GM19324 (cell line): ENCODE measurements at regions not wholly inside any gene's neighbourhood (a gene's known extent, or its start where the extent isn't known, plus 50 kb on each side); places are given as distances from the start of the nearest gene placed in this dataset.
"Not testable (repeated sequence)": the region's sequence is repeated elsewhere in the genome, so short reads cannot be mapped to it uniquely, and the experiment has no call there.

ENCODE experiments used
- ATAC-seq: cut with Tn5 transposase; IDR thresholded peaks from one replicate; pipeline ENCODE4 v1.9.1; 2021; ENCODE audit warnings: mild to moderate bottlenecking, moderate library complexity; ENCODE audit not compliant: unreplicated experiment, low FRiP score

DNA sequence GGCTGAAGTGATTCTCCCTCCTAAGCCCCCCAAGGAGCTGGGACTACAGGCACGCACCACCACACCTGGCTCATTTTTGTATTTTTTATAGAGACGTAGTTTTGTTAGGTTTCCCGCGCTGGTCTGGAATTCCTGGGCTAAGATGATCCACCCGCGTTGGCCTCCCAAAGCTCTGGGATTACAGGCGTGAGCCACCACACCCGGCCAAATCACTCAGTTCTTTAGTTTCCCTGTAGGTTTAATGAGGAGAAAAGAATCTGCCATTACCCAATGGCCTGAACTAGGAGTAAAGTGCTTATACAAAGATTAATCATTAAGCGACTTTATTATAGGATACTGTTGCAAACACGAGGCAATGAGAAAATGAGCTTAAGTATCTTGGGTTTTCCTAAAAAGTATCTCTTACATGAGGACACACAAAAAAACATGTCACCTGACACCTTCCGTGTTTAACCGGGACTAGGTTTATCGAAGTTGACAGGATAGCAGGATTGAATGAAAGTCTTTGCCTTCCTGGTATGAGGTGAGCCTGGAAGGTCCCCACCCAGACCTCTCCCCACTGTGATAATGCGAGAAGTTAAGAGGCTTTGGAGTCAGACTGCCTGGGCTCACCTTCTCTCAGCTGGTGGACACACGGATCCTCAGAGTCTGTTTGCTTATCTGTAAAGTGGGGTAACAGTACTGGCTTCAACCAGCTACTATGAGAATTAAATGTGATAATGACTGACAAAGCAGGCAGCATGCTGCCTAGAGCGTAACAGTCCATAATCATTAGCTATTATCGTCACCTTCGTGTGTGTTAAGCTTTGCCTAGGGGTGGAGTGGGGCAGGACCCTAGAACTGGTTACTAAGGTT lies 133.5 kb upstream of the KRAS start:
- no peak for ATAC-seq

DNA sequence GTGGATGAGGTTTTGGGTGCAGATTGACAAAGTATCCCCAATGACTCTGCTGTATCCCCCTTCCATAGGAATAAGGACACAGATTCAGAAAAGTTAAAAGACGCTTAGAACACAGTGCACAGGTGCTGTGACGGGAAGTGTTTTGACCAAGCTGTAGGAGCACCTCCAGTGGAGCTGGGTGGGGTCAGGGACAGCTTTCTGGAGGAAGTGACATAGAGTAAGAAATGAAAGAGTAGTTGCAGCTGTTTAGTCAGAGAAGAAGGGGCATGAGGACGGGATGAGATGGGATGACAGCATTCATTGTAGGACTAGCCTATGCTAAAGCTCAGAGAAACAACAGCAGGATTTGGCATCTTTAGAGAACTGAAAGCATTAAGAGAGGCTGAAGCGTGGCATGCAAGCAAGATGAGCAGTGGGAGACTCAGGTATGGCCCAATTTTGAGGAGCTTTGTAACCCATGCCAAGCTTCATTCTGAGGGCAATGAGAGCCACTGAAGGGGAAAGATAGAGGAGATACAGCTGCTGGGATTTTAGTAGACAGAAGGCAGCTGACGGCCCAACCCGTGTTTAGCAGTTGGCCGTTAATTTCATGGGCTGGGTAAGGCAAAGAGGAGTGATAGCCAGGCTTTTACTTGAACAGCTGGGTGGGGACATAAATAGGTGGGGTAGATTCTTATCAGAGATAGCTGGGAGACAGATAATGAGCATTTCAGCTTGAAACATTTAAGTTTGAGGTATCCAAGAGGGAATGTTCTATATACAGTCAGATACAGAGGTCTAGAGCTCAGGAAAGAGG lies 131.8 kb upstream of the KRAS start:
- no peak for ATAC-seq

DNA sequence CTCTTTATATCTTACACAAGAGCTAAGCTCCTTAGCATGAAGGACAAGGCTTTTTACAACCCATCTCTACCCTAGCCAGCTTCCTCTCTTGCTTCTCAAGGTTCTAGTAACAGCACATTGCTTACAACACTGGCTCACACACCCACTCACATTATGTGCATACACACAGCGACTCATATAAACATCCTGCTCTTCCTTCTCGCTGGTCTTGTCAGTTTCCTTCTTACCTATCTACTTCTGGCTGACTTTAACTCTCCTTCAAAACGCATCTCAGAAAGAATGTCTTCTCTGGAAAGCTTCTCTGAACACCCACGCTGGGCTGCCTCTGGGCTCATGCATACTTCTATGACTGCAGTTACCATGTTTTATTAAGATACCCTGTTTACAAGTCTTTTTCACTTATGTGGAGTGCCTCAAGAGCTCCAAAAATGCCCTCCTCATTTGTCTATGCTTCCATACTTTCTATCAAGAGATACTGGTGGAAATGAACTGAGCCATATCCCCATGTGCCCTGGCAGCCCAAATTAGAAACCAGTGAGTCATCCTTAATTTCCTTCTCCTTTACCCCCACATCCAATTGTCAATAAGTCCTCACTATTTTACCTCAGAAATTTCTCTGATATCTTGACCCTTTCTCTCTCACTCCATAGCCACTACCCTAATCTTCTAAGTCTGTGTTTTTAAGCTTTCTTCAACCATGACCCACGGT lies 126.9 kb upstream of the KRAS start:
- no peak for ATAC-seq

DNA sequence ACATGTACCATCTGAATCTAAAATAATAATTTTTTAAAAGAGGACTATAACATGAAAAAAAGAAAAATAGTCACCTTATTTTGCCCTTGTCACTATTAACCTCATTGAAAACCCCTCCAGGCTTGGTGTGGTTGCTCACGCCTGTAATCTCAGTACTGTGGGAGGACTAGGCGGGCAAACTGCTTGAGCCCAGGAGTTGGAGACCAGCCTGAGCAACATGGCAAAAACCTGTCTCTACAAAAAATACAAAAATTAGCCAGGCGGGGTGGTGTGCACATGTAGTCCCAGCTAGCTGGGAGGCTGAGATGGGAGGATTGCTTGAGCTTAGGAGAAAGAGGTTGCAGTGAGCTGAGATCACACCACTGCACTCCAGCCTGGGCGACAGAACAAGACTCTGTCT lies 126.3 kb upstream of the KRAS start:
- ATAC-seq, result no peak

DNA sequence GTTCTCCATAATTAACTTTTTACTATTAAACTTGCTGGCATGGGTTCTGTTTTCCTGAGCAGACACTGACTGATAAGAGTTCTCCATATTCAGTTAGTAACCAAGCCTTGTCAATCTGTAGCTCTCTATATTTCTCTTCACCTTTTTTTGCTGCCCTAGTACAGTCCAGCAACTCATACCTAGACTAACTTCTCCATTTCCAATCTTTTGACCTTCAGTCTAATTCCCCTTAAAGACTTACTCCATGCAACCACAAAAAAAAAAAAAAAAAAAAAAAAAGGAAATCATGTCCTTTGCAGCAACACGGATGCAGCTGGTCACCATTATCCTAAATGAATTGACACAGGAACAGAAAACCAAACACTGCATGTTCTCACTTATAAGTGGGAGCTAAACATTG lies 125.7 kb upstream of the KRAS start:
- no peak for ATAC-seq

DNA sequence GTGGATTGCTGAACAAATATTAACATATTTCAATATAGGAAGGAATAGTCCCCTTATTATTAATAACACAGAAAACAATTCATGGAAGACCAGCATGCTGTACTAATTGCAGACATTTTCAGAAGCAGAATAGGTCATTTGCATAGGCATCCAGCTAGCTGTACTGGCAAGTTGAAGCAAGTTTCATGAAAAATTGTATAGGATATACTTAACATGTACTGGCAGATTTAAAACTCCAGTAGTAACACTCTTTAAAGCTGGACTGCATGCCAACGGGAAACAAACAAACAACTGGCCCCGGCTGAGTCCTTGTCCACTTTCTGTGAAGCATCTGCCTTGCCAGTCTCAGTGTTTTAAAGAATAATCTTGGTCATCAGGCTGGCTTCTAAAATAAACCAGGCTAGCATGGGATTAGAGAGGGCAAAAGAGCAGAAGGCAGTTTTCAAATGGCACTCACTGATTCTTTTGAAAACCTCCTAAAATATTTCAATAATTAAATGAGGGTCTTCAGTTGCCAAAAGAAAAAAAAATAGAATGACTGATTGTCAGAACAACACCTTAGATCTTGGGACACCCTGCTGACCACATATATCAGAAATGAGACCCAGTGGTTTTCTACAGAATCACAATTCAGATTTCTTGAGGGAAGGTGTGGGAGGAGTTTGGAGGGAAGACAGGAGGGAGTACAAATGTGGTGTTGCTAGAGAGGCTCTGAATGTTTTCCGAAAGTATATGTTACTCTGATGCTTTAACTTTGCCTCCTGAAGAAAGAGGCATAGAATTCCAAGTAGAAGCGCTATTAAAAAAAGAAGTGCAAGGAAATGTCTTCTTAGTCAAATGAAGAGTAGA lies 122.5 kb upstream of the KRAS start:
- ATAC-seq, result no peak

DNA sequence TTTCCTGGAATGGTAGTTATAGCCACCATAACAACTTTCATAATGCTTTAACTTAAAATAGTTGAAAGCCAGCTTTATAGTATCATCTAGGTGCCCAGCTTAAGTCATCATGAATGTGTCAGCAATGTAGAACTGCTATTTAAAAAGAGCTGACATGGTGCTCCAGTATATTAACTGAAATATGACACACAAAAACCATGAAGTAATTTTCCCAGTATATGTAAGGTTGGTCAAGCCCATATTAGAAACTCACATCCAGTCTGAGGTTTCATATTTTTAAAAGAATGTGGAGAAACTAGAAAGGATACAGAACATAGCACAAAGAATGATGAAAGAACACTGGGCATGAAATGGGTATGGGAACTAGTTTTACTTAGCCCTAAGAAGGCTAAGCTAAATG lies 121.3 kb upstream of the KRAS start:
- ATAC-seq, result no peak

DNA sequence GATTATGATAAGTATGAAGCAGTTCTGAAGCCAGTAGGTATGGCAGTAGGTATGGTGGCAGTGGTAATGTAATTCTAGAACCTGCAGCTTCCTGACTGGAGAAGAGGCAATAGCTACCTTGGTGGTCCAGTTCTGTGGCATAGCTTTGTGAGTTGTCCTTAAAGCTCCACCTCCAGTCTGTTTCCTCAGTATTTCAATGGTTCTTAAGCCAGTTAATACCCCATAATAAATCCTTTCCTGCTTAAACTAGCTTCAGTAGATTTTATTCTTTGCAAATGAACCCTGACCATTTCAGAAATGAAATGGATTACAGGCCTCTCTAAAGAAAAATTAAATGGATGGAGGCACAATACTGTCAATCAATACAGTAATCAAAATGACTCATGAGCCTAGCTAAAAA lies 117.8 kb upstream of the KRAS start:
- ATAC-seq, result no peak

DNA sequence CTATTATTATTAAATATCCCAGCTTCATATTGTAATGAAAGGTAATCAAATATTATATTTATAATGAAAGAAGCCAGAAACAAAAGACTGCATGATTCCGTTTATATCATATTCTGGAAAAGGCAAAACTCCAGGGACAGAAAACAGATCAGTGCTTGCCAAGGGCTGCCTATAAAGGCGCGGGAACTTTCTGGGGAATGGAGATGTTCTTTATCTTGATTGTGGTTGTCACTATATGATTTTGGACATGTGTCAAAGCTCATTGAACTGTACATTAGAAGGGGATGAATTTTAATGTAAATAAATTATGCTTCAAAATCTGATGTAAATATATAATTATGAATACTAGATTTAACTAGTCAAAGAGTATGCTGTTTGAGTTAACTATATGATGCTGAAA lies 115.4 kb upstream of the KRAS start:
- no peak for ATAC-seq

DNA sequence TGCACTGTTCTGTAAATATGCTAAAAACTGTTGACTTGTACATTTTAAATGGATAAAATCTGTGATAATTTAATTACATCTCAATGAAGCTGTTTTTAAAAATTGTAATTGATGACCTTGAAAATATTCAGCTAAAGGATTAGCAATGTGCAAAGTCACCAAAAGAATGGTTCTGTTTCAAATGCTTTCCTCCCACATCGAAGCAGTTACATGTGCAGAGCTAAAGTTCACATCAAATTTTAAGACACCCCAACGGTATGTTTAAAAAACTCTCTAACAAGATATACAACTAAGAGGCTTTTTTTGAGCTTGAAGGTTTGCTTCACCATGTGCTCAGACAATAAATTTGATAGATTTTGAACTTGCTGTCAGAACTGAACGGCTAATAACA lies 114.6 kb upstream of the KRAS start:
- no peak for ATAC-seq

DNA sequence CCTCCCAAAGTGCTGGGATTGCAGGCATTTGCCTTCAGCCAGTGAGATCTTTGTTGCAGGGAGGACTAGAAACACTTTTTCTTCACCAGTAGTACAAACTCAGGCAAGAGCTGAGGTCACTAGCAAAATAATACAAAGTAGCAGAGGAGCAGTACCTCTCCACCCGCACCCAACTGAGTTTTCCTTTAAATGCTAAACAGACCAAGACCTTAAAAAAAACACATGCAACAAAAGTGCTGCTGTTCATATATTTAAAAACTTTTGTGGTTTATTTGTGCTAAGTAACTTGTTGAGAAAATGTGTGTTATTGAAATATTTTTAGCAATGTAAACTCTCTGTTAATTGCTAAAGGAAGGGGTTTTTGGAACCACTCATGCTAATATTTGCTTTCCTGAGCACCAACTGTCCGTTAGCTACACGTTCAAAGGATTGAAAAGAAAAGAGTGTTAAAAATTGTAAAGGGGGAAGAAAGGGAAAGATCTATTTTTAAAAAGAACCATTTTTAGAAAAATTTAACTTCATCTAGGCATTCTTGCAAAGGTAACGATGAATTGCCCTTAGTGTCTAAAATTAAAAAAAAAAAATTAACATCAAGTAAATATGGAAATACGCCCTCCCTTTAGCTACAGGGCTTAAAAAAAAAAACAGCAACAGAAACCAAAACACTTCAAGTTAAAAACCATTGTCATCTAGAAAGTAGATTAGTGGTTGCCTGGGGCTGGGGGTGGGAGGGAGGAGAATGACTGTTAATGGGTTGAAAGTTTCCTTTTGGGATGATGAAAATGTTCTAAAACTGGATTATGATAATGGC lies 114.0 kb upstream of the KRAS start:
- no peak for ATAC-seq

DNA sequence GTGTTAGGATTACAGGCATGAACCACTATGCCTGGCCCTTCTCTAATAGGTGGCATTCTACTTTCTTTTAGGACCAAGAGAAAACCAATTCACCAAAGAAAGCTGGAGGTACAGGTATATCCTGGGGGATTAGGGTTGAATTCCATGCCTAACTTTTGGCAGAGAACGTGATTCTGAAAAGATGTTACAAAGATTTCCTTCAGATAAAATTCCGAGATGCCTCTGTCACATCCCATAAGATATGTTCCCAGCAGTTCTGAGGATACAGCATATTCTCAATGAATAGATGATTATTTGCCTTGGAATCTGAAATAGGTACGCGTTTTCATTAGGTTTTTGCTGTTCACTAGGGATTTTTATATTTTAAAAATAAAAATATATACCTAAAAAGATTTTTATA lies 111.9 kb upstream of the KRAS start:
- no peak for ATAC-seq

DNA sequence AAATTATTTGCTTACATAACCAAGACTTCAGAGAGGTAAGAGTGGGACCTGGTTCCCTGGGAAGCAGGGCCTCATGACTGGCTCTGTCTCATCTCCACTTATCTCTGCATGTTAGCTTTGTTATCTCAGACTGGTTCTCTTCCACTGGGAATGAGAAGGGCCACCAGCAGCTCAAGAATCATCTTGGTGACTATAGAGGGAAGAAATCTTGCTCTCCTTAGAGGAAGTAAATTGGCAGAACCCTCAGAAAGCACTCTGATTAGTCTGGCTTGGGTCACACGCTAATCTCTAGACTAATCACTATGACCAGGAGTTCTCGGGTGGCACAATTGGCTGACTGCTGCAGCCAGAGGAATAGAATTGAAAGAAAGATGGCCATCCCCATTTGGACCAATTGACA lies 110.8 kb upstream of the KRAS start:
- ATAC-seq, result no peak

DNA sequence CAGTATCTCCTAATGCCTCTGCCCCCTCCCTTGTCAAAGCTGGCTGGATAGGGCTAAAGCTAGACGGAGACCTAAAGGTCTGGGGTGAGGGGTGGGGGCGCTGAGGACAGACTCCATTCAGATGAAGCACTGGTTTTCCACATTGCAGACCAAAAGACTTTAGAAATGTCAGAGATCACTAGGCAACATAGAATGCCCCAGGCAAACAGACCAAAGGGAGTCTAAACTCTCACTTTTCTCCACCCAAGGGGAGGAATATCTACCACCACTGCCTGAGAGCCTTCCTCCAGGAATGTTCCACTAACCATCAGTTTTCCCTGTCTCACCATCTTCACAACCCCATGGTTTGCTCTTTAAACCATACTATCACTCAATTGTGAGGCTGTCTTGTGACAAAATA lies 106.9 kb upstream of the KRAS start:
- ATAC-seq, result no peak

DNA sequence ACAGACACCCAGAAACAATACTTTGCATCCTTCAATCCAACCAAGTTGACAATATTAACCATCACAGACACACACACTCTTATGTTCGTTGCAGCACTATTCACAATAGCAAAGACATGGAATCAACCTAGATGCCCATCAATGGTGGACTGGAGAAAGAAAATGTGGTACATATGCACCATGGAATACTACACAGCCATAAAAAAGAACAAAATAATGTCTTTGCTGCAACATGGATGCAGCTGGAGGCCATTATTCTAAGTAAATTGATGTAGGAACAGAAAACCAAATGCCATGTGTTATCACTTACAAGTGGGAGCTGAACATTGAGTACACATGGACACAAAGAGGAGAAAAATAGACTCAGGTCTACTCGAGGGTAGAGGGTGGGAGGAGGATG lies 102.2 kb upstream of the KRAS start:
- not testable (repeated sequence) for ATAC-seq

DNA sequence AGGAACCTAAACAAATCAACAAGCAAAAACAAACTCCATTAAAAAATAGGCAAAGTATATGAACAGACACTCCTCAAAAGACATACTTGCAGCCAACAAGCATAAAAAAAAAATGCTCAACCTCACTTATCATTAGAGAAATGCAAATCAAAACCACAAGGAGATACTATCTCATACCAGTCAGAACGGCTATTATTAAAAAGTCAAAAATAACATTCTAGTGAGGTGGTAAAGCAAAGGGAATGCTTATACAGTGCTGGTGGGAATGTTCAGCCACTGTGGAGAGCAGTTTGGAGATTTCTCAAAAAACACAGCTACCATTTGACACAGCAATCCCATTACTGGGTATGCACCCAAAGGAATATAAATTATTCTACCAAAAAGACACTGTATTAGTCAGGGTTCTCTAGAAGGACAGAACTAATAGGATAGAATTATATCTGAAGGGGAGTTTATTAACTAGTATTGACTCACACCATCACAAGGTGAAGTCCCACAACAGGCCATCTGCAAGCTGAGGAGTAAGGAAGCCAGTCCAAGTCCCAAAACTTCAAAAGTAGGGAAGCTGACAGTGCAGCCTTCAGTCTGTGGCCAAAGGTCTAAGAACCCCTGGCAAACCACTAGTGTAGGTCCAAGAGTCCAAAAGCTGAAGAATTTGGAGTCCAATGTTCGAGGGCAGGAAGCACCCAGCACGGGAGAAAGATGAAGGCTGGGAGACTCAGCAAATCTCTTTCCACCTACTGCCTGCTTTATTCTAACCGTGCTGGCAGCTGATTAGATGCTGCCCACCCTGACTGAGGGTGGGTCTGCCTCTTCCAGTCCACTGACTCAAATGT lies 101.6 kb upstream of the KRAS start:
- ATAC-seq, result no peak

DNA sequence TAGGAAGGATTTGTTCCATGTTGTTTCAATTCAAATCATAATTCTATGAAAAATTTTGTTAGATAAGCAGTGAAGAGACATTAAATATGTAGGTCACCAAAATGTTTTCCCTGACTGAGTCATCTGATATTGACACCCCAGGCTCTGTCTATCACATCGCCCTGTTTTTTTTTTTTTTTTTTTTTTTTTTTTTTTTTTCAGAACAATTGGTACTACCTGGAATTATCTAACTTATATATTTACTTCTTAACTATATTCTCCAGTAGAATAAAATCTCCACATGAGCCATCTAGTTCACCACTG lies 97.8 kb upstream of the KRAS start:
- ATAC-seq, result no peak

DNA sequence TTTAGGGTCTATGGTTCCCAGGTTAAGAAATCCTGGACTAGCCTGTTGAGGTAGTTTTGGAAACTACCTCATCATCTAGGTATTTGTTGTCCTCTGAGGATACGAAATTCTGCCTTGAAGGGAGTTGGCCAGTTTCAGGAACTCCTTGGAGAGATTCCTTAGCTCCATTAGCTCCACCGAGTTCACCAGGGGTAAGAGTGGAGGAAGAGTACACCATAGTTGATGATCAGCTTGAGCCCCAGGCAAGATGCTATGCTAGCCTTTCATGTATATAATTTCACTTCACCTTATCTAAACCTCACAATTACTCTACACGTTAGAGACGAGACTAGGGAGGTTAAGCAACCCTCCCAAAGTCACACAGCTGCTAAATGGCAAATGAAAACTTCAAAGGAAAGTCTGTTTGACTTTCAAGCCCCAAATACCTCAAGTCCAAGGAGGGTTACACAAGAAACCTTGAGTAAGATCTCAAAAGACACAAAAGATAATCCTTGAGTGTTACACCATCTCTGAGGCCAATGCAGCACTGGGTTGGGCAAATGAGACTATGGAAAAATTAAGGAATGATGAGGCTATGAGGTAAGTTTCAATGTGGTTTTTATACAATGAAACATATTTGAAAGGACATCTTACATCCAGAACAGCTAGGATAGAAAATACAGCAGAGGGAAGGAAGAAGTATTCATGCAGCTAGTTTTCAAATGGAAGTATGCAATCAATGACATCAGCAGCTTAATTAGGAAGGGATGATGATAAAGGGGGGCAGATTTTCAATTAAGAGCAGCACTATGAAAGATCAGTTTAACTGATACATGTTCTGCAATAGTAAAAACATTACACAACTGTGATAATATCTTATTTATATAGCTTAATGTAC lies 97.2 kb upstream of the KRAS start:
- ATAC-seq, result no peak
